GM23248 (cell line): ENCODE measurements at regions not wholly inside any gene's neighbourhood (a gene's known extent, or its start where the extent isn't known, plus 50 kb on each side); places are given as distances from the start of the nearest gene placed in this dataset.

Experiments
- DNase-seq: peaks from one replicate; pipeline ENCODE4 v3.0.0-alpha.2; 2015
- H2AFZ ChIP-seq: fragments of 200-600 bp; sonication (generic); 2 replicates; pipeline ENCODE4 v1.6.1; 2016; ENCODE audit warnings: antibody characterized with exemption
- H3F3A ChIP-seq: fragments of 200-600 bp; sonication (generic); 2 replicates; pipeline ENCODE4 v1.6.1; 2016; ENCODE audit warnings: mild to moderate bottlenecking, antibody characterized with exemption, mixed run types; ENCODE audit not compliant: insufficient read depth
- H3K27ac ChIP-seq: fragments of 200-600 bp; sonication (generic); 2 replicates; pipeline ENCODE4 v1.5.1; 2016; ENCODE audit warnings: mild to moderate bottlenecking
- H3K27me3 ChIP-seq: fragments of 200-600 bp; sonication (generic); replicated peaks from 2 replicates; pipeline ENCODE4 v1.6.1; 2016; ENCODE audit warnings: mild to moderate bottlenecking; ENCODE audit not compliant: insufficient read depth
- H3K36me3 ChIP-seq: fragments of 200-600 bp; sonication (generic); 2 replicates; pipeline ENCODE4 v1.6.1; 2016; ENCODE audit warnings: low read depth, mild to moderate bottlenecking
- H3K4me1 ChIP-seq: fragments of 200-600 bp; sonication (generic); 2 replicates; pipeline ENCODE4 v1.6.1; 2016; ENCODE audit warnings: mild to moderate bottlenecking; ENCODE audit not compliant: insufficient read depth
- H3K4me2 ChIP-seq: fragments of 200-600 bp; sonication (generic); one replicate; pipeline ENCODE4 v1.6.1; 2016; ENCODE audit warnings: mild to moderate bottlenecking; ENCODE audit not compliant: unreplicated experiment
- H3K4me3 ChIP-seq: fragments of 200-600 bp; sonication (generic); 2 replicates; pipeline ENCODE4 v1.5.1; 2016; ENCODE audit warnings: mild to moderate bottlenecking
- H3K79me2 ChIP-seq: fragments of 200-600 bp; sonication (generic); 2 replicates; pipeline ENCODE4 v1.6.1; 2016; ENCODE audit warnings: mild to moderate bottlenecking; ENCODE audit not compliant: insufficient read depth
- H3K9ac ChIP-seq: fragments of 200-600 bp; sonication (generic); 2 replicates; pipeline ENCODE4 v1.6.1; 2016; ENCODE audit warnings: mild to moderate bottlenecking
- H3K9me2 ChIP-seq: fragments of 200-600 bp; sonication (generic); 2 replicates; pipeline ENCODE4 v1.6.1; 2016; ENCODE audit warnings: mixed run types, mild to moderate bottlenecking, moderate library complexity; ENCODE audit not compliant: insufficient read depth
- H3K9me3 ChIP-seq: fragments of 200-600 bp; sonication (generic); one replicate; pipeline ENCODE4 v1.6.1; 2017; ENCODE audit warnings: low read depth
- H4K20me1 ChIP-seq: fragments of 200-600 bp; sonication (generic); 2 replicates; pipeline ENCODE4 v1.6.0; 2016; ENCODE audit not compliant: insufficient read depth
- EZH2 ChIP-seq: fragments of 200-600 bp; sonication (generic); IDR thresholded peaks from 2 replicates; pipeline ENCODE4 v1.6.1; 2018; ENCODE audit warnings: antibody characterized with exemption, mild to moderate bottlenecking; ENCODE audit not compliant: insufficient read depth, poor library complexity, severe bottlenecking
- EZH2phosphoT487 ChIP-seq: fragments of 200-600 bp; sonication (generic); IDR thresholded peaks from 2 replicates; pipeline ENCODE4 v1.6.1; 2018; ENCODE audit warnings: antibody characterized with exemption, moderate library complexity, mild to moderate bottlenecking, low read depth; ENCODE audit not compliant: insufficient read depth
- WGBS, 2 experiments: methylation state at CpG; one replicate each; pipeline ENCODE4 v1.1.6; 2015 to 2017; ENCODE audit warnings: low lambda C conversion rate in 2 of 2, low coverage in 1 of 2; ENCODE audit errors: missing lambda C conversion rate in 2 of 2; 5-methylcytosine and 5-hydroxymethylcytosine counted together
- in situ Hi-C: fragments of 300-500 bp; cut with MboI; formaldehyde crosslinking; loops from 2 replicates; pipeline ENCODE4 v1.15.0; 2020

DNA sequence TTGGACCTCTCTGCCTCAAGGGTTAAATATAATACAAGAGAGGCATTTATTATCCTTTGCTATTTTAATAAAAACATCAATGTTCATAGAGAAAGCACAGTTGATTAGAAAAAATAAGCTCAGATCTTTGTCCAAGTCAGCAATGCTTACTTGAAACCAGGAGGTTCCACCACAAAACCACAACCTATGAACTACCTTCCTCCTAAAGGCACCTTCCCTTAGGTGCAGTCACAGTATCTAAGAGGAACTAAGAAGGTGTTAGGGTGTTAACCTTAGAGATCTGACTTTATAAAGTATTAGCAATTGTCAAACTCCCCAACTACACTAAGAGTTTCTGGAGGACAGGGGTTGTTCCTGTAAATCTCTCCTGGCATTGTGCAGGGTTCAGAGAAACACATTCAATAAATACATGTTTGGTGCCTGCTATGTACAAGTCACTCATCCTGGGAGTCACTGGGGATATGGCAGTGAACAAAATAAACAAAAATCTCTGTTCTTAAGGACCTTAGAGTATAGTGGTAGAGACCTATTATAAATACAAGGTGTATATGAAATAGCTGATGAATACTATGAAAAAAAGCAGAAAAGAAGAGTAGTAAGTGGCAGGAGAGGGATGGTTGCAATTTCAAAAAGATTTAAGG is 208.6 kb downstream of the NFKBIZ start:
- no peak for TF ChIP-seq EZH2phosphoT487
- TF ChIP-seq EZH2, result no peak
- Histone ChIP-seq H3K9me3 (no peaks in the 10 kb centered on the region), H3K27ac (no peak overlapping the region), H3K9ac (no peak overlapping the region), H3K27me3 (no peaks in the 10 kb centered on the region), H2AFZ (no peak overlapping the region), H3K9me2 (no peaks in the 10 kb centered on the region), H3K79me2 (no peaks in the 10 kb centered on the region), H4K20me1 (no peaks in the 10 kb centered on the region), H3K4me1 (peaks cover 17% of the 10 kb centered on the region), H3K36me3 (no peaks in the 10 kb centered on the region), H3F3A (peaks cover 12% of the 10 kb centered on the region), H3K4me3 (no peak overlapping the region), H3K4me2 (no peak overlapping the region)
- no peak for DNase-seq
- in situ Hi-C loops, result no loop called here

DNA sequence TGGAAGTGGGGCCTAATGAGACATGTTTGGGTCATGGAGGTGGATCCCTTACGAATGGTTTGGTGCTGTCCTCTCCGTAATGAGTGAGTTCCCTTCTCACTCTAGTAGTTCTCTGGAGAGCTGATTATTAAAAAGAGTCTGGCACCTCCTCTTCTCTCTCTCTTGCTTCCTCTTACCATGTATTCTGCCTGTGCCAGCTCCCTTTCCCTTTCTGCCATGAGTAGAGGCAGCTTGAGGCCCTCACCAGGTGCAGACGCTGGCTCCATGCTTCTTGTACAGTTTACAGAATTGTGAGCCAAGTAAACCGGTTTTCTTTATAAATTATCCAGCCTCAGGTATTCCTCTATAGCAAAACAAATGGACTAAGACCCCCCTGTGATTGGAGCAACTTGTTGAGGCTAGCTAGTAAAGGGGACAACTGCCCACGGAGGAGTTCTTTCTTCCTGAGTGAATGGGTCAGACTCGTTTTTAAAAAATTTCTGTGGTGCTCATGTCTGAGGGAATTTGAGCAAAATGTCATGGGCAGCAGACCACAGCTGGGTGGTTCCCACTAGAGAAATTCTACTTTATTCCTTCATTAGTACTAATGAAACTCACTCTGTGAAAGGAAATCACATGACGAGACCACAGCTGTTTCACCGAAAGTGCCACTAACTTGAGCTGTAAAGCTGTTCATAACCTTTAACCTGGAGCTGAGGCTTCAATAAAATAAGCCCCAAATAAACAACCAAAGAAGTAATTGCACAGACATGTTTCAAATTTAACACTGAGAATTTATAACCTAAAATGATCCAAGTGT is 210.0 kb downstream of the NFKBIZ start:
- H3K4me2 ChIP-seq, result no peak overlapping the region
- H3K36me3 ChIP-seq, result no peaks in the 10 kb centered on the region
- H3K9me2 ChIP-seq, result no peaks in the 10 kb centered on the region
- 0 out of 2 replicates have a peak, but pooled peaks cover under 1% of the 10 kb centered on the region for H3F3A ChIP-seq
- H3K79me2 ChIP-seq, result no peaks in the 10 kb centered on the region
- H3K4me3 ChIP-seq, result no peak overlapping the region
- no peak for DNase-seq
- in situ Hi-C loops, result no loop called here
- H3K9ac ChIP-seq, result no peak overlapping the region
- H3K9me3 ChIP-seq, result no peaks in the 10 kb centered on the region
- no peaks in the 10 kb centered on the region for H3K27me3 ChIP-seq
- 90 to 92% methylated on average over 8 of the region's 8 CpGs for WGBS, 2 experiments
- no peak for TF ChIP-seq EZH2phosphoT487
- TF ChIP-seq EZH2, result no peak
- H3K4me1 ChIP-seq, result peaks cover 2% of the 10 kb centered on the region; the same call in 1 of the 2 replicates
- no peak overlapping the region for H3K27ac ChIP-seq
- no peaks in the 10 kb centered on the region for H4K20me1 ChIP-seq
- no peak overlapping the region for H2AFZ ChIP-seq

DNA sequence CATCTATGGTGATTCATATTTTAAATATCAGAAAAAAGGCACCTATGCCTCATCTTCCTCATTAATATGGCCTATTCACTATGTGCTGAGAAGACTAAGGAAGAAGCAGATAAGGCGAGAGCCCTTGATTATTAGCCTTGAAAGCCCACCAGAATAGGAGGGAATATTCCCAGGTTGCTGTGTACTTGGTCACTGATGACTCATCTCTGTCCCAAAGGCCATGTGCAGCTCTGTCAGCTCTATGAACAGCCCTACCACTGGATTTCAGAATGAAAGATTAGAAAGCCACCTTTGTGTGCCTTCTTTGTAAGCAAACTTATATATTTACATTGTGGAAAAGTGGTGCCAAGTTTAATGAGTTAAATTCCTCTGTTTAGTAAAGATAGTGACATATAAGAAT is 211.5 kb downstream of the NFKBIZ start:
- H3K9me3 ChIP-seq, result no peaks in the 10 kb centered on the region
- in situ Hi-C loops, result no loop called here
- no peaks in the 10 kb centered on the region for H3F3A ChIP-seq
- no peak for TF ChIP-seq EZH2
- no peak for TF ChIP-seq EZH2phosphoT487
- no peaks in the 10 kb centered on the region for H3K27me3 ChIP-seq
- no peak overlapping the region for H3K9ac ChIP-seq
- 94 to 100% methylated on average over 1 of the region's 1 CpG for WGBS, 2 experiments
- H3K79me2 ChIP-seq, result no peaks in the 10 kb centered on the region
- no peaks in the 10 kb centered on the region for H4K20me1 ChIP-seq
- no peak overlapping the region for H3K4me2 ChIP-seq
- no peak overlapping the region for H3K27ac ChIP-seq
- no peaks in the 10 kb centered on the region for H3K4me1 ChIP-seq
- DNase-seq, result peak; percentile 36
- H3K9me2 ChIP-seq, result no peaks in the 10 kb centered on the region
- no peak overlapping the region for H3K4me3 ChIP-seq
- no peaks in the 10 kb centered on the region for H3K36me3 ChIP-seq
- no peak overlapping the region for H2AFZ ChIP-seq

DNA sequence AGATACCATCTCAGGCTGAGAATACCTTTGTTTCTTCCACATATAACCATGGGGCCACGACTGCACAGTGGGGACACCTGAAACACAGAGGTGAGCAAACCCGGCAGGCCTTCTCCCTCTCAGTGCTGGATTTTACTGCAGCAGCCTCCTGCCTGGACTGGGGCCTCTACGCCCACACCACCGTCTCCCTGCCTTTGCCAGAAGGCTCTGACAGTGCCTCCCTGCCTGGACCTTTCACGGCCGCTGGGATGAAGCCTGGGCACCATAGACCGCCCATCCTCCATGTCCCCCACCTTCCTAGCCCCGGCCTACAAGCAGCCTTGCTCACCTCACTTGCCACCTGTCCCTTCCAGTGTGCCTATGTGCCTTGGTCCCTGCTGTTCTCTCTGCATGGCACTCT is 214.3 kb downstream of the NFKBIZ start:
- Histone ChIP-seq H2AFZ (no peak overlapping the region), H3K9me2 (no peaks in the 10 kb centered on the region), H3K4me2 (no peak overlapping the region), H3K27me3 (no peaks in the 10 kb centered on the region), H3K9me3 (no peaks in the 10 kb centered on the region), H3K27ac (no peak overlapping the region), H3K36me3 (no peaks in the 10 kb centered on the region), H3K79me2 (no peaks in the 10 kb centered on the region), H3K4me1 (peaks cover 7% of the 10 kb centered on the region), H3F3A (peaks cover 8% of the 10 kb centered on the region), H4K20me1 (no peaks in the 10 kb centered on the region), H3K4me3 (no peak overlapping the region), H3K9ac (no peak overlapping the region)
- in situ Hi-C loops, result no loop called here
- TF ChIP-seq EZH2 (no peak), EZH2phosphoT487 (no peak)
- 63 to 75% methylated on average over 7 to 8 of the region's 8 CpGs for WGBS, 2 experiments
- no peak for DNase-seq
